ENCODE measurements at regions not wholly inside any gene's neighbourhood (a gene's known extent, or its start where the extent isn't known, plus 50 kb on each side); places are given as distances from the start of the nearest gene placed in this dataset.

- Histone ChIP-seq H3K36me3 (no peaks in the 10 kb centered on the region), H3K27me3 (no peaks in the 10 kb centered on the region), H3K4me3 (no peak overlapping the region), H3K4me1 (no peaks in the 10 kb centered on the region), H3K27ac (no peak overlapping the region), H3K9me3 (no peaks in the 10 kb centered on the region)
- TF ChIP-seq, protein P1, sequence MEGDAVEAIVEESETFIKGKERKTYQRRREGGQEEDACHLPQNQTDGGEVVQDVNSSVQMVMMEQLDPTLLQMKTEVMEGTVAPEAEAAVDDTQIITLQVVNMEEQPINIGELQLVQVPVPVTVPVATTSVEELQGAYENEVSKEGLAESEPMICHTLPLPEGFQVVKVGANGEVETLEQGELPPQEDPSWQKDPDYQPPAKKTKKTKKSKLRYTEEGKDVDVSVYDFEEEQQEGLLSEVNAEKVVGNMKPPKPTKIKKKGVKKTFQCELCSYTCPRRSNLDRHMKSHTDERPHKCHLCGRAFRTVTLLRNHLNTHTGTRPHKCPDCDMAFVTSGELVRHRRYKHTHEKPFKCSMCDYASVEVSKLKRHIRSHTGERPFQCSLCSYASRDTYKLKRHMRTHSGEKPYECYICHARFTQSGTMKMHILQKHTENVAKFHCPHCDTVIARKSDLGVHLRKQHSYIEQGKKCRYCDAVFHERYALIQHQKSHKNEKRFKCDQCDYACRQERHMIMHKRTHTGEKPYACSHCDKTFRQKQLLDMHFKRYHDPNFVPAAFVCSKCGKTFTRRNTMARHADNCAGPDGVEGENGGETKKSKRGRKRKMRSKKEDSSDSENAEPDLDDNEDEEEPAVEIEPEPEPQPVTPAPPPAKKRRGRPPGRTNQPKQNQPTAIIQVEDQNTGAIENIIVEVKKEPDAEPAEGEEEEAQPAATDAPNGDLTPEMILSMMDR (IDR thresholded peaks at IDR 0.05) = no peak
- TF ChIP-seq POLR2A (IDR thresholded peaks at IDR 0.05) = no peak
- no peak for DNase-seq
- WGBS, 2 donors = 22 to 37% methylated on average over 3 of the region's 3 CpGs
- intact Hi-C loops (cut with DNase I) = no loop called here
These were observed 322.1 kb upstream of the NOCT start for GRCh38 chr4:138693526-138693925.

GRCh38 chr4:138692411-138692810 lies 323.2 kb upstream of the NOCT start:
- no peaks in the 10 kb centered on the region for H3K4me1 ChIP-seq
- H3K27ac ChIP-seq = no peak overlapping the region
- TF ChIP-seq POLR2A (IDR thresholded peaks at IDR 0.05) = no peak
- TF ChIP-seq, protein P1 (IDR thresholded peaks at IDR 0.05) = no peak
- H3K27me3 ChIP-seq = no peaks in the 10 kb centered on the region
- H3K36me3 ChIP-seq = no peaks in the 10 kb centered on the region
- H3K9me3 ChIP-seq = no peaks in the 10 kb centered on the region
- no peak overlapping the region for H3K4me3 ChIP-seq
- no peak for DNase-seq
- intact Hi-C loops (cut with DNase I) = no loop called here

DNA sequence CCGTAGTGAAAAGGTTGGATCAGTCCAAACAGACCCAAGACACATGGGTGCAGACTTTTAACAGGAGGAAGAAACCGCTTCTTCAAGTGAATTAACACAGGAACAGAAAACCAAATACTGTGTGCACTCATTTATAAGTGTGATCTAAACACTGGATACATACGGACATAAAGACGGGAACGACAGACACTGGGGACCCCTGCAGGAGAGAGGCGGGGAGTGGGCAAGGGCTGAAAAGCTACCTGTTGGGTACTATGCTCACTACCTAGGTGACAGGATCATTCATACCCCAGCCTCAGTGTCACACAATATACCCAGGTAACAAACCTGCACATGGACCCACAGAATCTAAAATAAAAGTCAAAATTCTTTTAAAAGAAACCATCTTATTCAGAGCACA lies 326.0 kb upstream of the NOCT start:
- no peak for TF ChIP-seq POLR2A (IDR thresholded peaks at IDR 0.05)
- TF ChIP-seq, protein P1 (IDR thresholded peaks at IDR 0.05) = no peak
- Histone ChIP-seq H3K27me3 (no peaks in the 10 kb centered on the region), H3K36me3 (no peaks in the 10 kb centered on the region), H3K27ac (no peak overlapping the region), H3K9me3 (no peaks in the 10 kb centered on the region), H3K4me1 (no peaks in the 10 kb centered on the region), H3K4me3 (no peak overlapping the region)
- 86 to 91% methylated on average over 5 to 6 of the region's 6 CpGs for WGBS, 2 donors
- no peak for DNase-seq
- intact Hi-C loops (cut with DNase I) = no loop called here

DNA sequence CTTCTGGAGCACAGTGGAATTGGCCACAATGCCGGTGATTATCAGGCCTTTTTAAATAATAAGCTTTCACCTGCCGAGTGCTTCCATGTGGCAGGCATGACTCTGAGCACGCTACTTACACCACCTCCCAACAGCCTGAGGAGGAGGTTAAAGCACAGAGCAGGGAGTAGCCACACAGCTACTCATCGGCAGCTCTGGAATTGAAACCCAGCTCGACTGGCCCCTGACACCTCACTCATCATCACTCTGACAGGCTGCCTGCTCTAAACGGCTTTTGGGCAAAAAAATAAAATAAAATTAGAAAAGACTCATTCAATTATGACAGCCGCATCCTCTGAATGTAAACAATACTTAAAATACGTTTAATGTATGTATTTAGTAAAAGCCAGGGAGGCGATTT lies 326.4 kb upstream of the NOCT start:
- Histone ChIP-seq H3K4me1 (no peaks in the 10 kb centered on the region), H3K36me3 (no peaks in the 10 kb centered on the region), H3K27me3 (no peaks in the 10 kb centered on the region), H3K4me3 (no peak overlapping the region), H3K9me3 (no peaks in the 10 kb centered on the region), H3K27ac (no peak overlapping the region)
- intact Hi-C loops (cut with DNase I) = no loop called here
- no peak for DNase-seq
- TF ChIP-seq POLR2A (IDR thresholded peaks at IDR 0.05) = no peak
- TF ChIP-seq, protein P1 (IDR thresholded peaks at IDR 0.05) = no peak
- WGBS, 2 donors = 62 to 70% methylated on average over 9 of the region's 9 CpGs

GRCh38 chr4:138688408-138689085 lies 327.0 kb upstream of the NOCT start:
- Histone ChIP-seq H3K4me1 (no peaks in the 10 kb centered on the region), H3K36me3 (no peaks in the 10 kb centered on the region), H3K4me3 (no peak overlapping the region), H3K27ac (no peak overlapping the region), H3K9me3 (no peaks in the 10 kb centered on the region), H3K27me3 (no peaks in the 10 kb centered on the region)
- WGBS, 2 donors = 64 to 70% methylated on average over 12 of the region's 12 CpGs
- intact Hi-C loops (cut with DNase I) = no loop called here
- DNase-seq = no peak
- no peak for TF ChIP-seq POLR2A (IDR thresholded peaks at IDR 0.05)
- TF ChIP-seq, protein P1 (IDR thresholded peaks at IDR 0.05) = no peak

All from esophagus squamous epithelium (tissue), 5 donors.